ENCODE measurements at regions not wholly inside any gene's neighbourhood (a gene's known extent, or its start where the extent isn't known, plus 50 kb on each side); places are given as distances from the start of the nearest gene placed in this dataset.
A peak's percentile ranks its signal among the peaks of the same experiment; 100 is the strongest.

- Histone ChIP-seq H3K27me3 (no peaks in the 10 kb centered on the region), H3K4me1 (ENCODE audit: insufficient read depth) (no peaks in the 10 kb centered on the region), H3K27ac (no peak overlapping the region), H3K9me3 (no peaks in the 10 kb centered on the region), H3K36me3 (no peaks in the 10 kb centered on the region), H3K4me3 (no peak overlapping the region)
- TF ChIP-seq EP300 (IDR thresholded peaks at IDR 0.05) (no peak), POLR2A (IDR thresholded peaks at IDR 0.05) (no peak), CTCF (IDR thresholded peaks at IDR 0.05) (no peak)
- 94 to 97% (median 95%) methylated on average over 5 of the region's 5 CpGs for WGBS, 3 donors
- no peak for DNase-seq
- intact Hi-C loops (cut with DNase I), result no loop called here
Measured at GRCh38 chr11:130635937-130636630, 187.6 kb downstream of the ADAMTS15 start.

GRCh38 chr11:130636722-130637464 lies 188.4 kb downstream of the ADAMTS15 start:
- DNase-seq, result no peak
- 84 to 86% (median 85%) methylated on average over 9 of the region's 9 CpGs for WGBS, 3 donors
- no peaks in the 10 kb centered on the region for H3K27me3 ChIP-seq
- no peaks in the 10 kb centered on the region for H3K9me3 ChIP-seq
- H3K4me3 ChIP-seq, result no peak overlapping the region
- H3K36me3 ChIP-seq, result no peaks in the 10 kb centered on the region
- intact Hi-C loops (cut with DNase I), result no loop called here
- no peaks in the 10 kb centered on the region for H3K4me1 ChIP-seq (ENCODE audit: insufficient read depth)
- TF ChIP-seq POLR2A (IDR thresholded peaks at IDR 0.05) (no peak), EP300 (IDR thresholded peaks at IDR 0.05) (no peak), CTCF (IDR thresholded peaks at IDR 0.05) (no peak)
- no peak overlapping the region for H3K27ac ChIP-seq

- H3K9me3 ChIP-seq, result no peaks in the 10 kb centered on the region
- WGBS, 3 donors, result 91 to 95% (median 92%) methylated on average over 7 of the region's 7 CpGs
- TF ChIP-seq EP300 (IDR thresholded peaks at IDR 0.05) (no peak), POLR2A (IDR thresholded peaks at IDR 0.05) (no peak), CTCF (IDR thresholded peaks at IDR 0.05) (no peak)
- H3K4me3 ChIP-seq, result no peak overlapping the region
- no peak for DNase-seq
- intact Hi-C loops (cut with DNase I), result no loop called here
- no peak overlapping the region for H3K27ac ChIP-seq
- H3K36me3 ChIP-seq, result no peaks in the 10 kb centered on the region
- H3K4me1 ChIP-seq (ENCODE audit: insufficient read depth), result no peaks in the 10 kb centered on the region
- H3K27me3 ChIP-seq, result no peaks in the 10 kb centered on the region
Measured at GRCh38 chr11:130637566-130637965, 189.1 kb downstream of the ADAMTS15 start.

GRCh38 chr11:130638033-130638432 lies 189.6 kb downstream of the ADAMTS15 start:
- no peak for TF ChIP-seq CTCF (IDR thresholded peaks at IDR 0.05)
- no peak for TF ChIP-seq POLR2A (IDR thresholded peaks at IDR 0.05)
- TF ChIP-seq EP300 (IDR thresholded peaks at IDR 0.05), result no peak
- Histone ChIP-seq H3K4me1 (ENCODE audit: insufficient read depth) (no peaks in the 10 kb centered on the region), H3K4me3 (no peak overlapping the region), H3K27me3 (no peaks in the 10 kb centered on the region), H3K9me3 (no peaks in the 10 kb centered on the region), H3K27ac (no peak overlapping the region), H3K36me3 (no peaks in the 10 kb centered on the region)
- peak in 1 of 5 donors; percentile 42 for DNase-seq
- intact Hi-C loops (cut with DNase I), result no loop called here
- 19 to 56% (median 32%) methylated on average over 5 of the region's 5 CpGs for whole genome bisulfite sequencing, 3 donors

Measured in ovary (tissue), 7 donors.